GM18868 (cell line): ENCODE measurements at regions not wholly inside any gene's neighbourhood (a gene's known extent, or its start where the extent isn't known, plus 50 kb on each side); places are given as distances from the start of the nearest gene placed in this dataset.
A peak's percentile ranks its signal among the peaks of the same experiment; 100 is the strongest.
"Not testable (repeated sequence)": the region's sequence is repeated elsewhere in the genome, so short reads cannot be mapped to it uniquely, and the experiment has no call there.

ENCODE experiments used
- ATAC-seq: cut with Tn5 transposase; IDR thresholded peaks from one replicate; pipeline ENCODE4 v1.9.1; 2021; ENCODE audit warnings: mild to moderate bottlenecking, moderate library complexity; ENCODE audit not compliant: unreplicated experiment

GRCh38 chr10:23742368-23742767, 303.5 kb downstream of the OTUD1 start:
- peak; percentile 98 for ATAC-seq

DNA sequence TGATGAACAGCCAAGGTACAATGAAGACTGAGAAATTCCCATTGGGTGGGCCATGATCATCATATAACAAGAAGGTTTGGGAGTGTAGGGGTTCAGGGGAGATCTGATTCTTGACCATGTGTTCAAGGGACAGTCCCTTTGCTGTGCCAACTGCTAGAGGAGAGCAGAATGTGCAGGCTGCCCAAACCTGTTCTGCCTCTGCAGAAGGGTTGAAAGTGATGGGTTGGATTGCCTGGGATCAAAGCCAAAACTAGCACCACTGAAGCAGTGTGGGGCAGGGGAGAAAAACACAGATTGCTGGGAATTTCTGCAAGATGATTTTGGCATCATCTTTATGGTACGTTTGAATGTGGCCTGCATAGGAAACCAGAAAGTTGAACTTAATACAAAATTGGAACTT, 303.9 kb downstream of the OTUD1 start:
- peak; percentile 35 for ATAC-seq

GRCh38 chr10:23754179-23754578, 315.3 kb downstream of the OTUD1 start:
- ATAC-seq, result no peak

DNA sequence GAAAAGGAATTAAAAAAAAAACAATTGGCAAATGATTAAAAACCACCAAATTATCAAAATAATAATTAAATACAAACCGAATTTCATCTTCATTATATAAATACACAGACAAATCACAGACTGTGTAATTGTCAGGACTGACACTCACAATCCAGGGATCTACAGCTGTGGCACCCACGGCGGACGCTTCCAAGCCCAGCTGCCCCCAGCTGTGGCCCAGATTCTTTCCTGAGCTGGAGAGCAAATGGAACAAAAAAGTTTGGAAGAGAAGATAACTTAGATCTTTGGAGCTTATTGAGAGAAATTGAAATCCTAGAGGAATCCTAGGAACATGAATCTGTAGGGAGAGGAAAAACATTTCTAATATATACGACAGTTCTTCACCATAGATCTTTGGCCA, 316.1 kb downstream of the OTUD1 start:
- no peak for ATAC-seq

DNA sequence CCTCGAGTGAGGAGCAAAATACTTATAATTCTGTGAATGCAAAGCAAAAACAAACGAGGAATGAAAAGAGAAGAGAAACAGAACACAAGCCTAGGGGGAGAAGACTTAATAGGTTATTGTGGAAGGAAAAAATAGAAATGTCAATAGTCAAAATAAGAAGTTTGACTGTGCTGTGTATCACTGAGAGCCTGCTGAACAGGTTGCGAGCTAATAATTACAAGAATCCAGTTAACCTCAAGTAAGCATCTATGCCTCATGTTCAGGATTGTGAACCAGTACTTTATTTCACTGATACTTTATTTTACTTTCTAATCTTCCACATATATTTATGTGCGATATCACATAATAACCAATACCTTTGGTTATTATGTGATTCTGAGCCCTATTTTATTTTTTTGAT, 316.7 kb downstream of the OTUD1 start:
- ATAC-seq, result no peak

GRCh38 chr10:23768281-23768680, 329.4 kb downstream of the OTUD1 start:
- no peak for ATAC-seq

GRCh38 chr10:23777153-23777552, 338.3 kb downstream of the OTUD1 start:
- ATAC-seq, result no peak

GRCh38 chr10:23779301-23779700, 340.4 kb downstream of the OTUD1 start:
- ATAC-seq, result no peak

- no peak for ATAC-seq
Observed at GRCh38 chr10:23780331-23780730, 341.5 kb downstream of the OTUD1 start.

DNA sequence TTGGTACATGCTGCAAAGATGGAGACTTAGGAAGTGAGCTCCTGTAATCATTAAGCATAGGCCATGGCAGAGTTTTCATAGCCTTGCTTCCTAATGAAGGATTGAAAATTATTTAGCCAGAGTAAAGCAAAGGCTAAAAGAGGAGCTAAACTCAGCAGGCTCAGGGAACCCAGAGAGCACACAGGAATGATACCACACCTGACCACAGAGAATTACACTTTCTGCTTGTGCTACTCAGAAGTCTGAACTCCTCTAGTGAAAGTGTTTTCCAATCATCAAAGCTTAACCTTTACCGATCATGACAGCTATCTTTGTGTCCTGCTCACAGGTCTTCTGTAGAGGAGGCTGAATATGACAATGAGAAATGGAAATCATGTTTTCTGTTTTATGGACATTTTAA, 347.7 kb downstream of the OTUD1 start:
- ATAC-seq, result no peak

DNA sequence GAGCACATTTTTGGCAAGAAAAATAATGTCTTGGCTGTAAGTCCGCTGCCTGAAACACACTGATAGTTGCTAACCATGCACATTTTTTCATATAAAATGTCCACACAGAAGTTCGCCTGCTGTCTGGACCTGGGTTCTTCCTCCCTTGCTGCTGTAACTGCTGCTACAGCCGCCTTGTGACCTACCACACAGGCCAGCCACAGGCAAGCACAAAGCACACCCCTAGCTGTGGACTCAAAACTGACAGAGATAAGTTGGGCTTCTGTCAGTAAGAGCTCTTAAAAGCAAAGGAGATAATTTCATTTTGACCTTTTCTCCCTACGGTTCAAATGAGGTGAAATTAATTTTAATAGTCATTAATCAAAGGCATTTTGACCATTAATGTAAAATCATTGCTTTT, 354.7 kb downstream of the OTUD1 start:
- ATAC-seq, result no peak

- ATAC-seq, result not testable (repeated sequence)
Observed at GRCh38 chr10:23797452-23797851, 358.6 kb downstream of the OTUD1 start.

GRCh38 chr10:23804125-23804524, 365.2 kb downstream of the OTUD1 start:
- ATAC-seq, result no peak

DNA sequence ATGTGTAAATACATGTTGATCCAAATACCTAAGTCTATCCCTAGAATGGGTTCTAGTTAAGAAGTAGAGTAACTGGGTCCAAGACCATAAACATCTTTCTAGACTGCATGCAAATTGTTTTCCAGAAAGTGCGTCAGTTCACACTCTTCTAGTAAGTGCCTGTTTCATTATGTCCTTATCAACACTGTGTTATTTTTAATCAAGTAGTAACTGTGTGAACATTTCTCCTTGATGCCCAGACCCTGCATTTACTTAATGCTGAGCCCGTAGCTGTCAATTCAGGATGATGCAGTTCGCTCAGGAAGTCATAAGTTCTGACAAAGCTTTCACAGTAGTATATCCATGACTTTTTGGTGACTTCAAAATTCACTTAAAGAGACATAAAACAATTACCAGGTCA, 374.8 kb downstream of the OTUD1 start:
- no peak for ATAC-seq

DNA sequence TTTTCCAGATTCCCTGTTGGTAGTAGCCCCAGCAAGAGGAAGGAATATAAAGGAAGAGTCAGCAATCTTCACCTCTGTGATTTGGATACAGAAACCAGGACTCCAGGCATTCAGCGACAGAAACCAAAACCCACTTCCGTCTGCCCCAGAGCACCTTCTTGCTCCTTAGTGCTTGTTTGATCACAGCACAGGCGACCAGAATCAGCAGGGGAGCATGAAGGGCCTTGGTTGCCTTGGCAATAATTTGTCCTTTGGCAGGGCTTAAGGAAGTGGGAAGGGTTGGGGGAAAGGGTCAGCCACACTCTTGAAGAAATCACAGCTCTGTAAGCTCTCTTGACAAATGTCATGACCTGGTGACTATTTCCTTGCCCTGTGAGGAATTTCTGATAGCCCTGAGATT, 379.6 kb downstream of the OTUD1 start:
- no peak for ATAC-seq

DNA sequence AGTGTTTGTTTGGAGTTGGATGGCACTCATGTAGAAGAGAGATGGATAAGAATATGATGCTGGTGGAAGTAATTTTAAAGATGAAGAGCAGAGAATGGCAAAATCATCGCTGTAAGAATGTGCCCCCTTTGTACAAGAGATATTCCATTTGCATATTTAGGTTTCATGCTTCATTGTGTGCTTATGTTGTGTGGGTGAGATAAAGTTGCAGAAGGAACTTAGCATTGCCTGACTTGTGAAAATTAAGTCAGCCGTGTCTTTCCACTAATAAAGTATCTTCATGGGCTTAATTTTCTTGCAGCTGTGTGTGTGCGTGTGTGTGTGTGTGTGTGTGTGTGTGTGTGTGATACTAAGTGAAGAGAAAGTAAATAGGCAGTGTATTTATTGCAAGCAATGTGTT, 381.9 kb downstream of the OTUD1 start:
- ATAC-seq, result no peak

- no peak for ATAC-seq
Observed at GRCh38 chr10:23824822-23825221, 384.1 kb upstream of the KIAA1217 start.

DNA sequence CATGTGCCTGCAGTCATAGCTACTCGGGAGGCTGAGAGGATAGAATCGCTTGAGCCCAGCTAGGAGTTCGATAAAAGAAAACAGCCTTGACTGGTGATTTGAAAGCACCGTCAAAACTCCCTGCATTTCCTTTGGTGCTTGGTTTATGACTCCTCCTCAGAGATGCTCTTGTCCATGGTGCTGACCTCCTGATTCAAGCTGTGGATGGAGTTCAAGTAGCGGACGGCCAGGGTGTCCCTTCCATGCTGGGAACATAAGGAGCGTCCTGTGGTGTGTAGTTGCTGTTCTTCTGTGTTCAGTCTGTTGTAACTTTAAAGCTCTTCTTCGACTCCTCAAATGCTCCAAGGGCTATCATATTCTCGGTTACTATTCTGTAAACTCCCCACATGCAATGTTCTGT, 382.5 kb upstream of the KIAA1217 start:
- ATAC-seq, result no peak

- no peak for ATAC-seq
Observed at GRCh38 chr10:23829556-23829955, 379.4 kb upstream of the KIAA1217 start.

GRCh38 chr10:23834091-23834490, 374.8 kb upstream of the KIAA1217 start:
- ATAC-seq, result no peak

- no peak for ATAC-seq
Observed at GRCh38 chr10:23850631-23851030, 358.3 kb upstream of the KIAA1217 start.

- no peak for ATAC-seq
Observed at GRCh38 chr10:23859598-23859997, 349.3 kb upstream of the KIAA1217 start.

DNA sequence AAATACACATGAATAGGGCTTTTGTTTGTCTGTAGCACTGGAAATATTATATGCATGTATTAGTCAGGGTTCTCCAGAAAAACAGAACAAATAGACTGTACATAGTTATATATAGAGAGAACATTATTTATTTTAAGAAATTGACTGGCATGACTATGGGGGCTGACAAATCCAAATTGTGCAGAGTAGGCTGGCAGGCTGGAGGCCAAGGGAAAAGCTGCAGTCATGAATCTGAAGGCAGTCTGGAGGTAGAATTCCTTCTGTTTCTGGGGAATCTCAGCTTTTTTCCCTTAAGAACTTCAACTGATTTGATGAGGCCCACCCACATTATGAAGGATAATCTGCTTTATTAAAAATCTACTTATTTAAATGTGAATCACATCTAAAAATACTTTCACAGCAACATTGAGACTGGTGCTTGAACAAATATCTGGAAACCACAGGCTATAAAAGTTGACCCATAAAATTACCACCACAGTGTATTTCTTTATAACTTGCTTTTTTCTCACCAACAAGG, 344.2 kb upstream of the KIAA1217 start:
- no peak for ATAC-seq

- ATAC-seq, result not testable (repeated sequence)
Observed at GRCh38 chr10:23866985-23867384, 342.0 kb upstream of the KIAA1217 start.
